Kidney glomerular epithelial cell (primary cell): ENCODE measurements at regions not wholly inside any gene's neighbourhood (a gene's known extent, or its start where the extent isn't known, plus 50 kb on each side); places are given as distances from the start of the nearest gene placed in this dataset.
A peak's percentile ranks its signal among the peaks of the same experiment; 100 is the strongest.

ENCODE experiments used
- DNase-seq: peaks from one replicate; lab custom pipeline; 2025; lab: John Stamatoyannopoulos, UW

DNA sequence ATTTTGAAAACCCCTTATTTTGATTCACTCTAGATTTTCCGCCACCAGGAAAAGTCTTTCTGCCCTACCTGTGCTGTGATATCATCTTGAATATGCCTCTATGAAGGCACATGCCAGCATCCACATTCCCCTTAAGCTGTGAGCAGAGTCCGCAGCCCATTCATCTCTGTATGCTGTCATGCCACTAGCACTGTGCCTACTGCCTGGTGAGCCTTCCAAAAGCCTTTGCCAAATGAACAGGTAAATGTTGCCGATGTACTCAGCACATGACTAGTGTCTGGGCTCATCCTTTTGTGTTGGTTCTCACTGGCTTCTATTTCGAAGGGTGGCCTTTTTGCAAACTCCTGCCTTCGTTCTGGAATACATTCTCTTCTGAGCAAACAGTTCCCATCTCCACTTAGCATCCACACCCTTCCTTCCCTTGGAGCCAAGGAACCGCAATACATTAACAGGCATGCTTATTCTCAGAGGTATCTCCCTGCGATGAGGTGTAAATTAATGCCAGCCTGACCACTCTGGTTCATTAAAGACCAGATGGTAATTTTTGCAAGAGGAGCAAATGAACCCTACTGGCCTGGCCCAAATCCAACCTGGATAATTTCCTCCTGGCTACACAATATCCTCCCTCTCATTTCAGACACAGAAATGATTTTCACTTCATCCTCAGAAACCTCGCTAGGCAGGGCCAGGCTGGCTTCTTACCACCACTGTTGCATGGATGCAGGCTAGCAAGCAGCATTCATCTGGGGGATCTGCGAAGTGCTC is 339.7 kb upstream of the NFE2L3 start:
- no peak for DNase-seq

DNA sequence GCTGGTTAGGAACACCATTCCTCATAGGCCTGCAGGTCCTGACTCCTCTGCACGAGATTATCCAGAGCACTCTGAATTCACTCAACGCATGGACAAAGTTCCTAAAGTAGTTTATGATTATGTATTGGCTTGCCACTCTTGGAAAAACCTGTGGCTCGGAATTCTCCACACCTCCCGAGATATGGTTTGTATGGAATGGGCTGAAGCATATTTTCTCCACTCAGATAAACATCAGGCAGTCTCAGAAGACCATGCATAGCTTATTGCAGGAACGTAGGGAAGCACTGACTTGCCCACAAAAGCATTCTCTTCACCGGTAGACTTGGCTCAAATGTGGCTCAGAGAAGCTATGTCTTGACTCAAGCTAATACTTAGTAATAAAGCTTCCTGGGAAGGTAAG is 338.6 kb upstream of the NFE2L3 start:
- DNase-seq = no peak

DNA sequence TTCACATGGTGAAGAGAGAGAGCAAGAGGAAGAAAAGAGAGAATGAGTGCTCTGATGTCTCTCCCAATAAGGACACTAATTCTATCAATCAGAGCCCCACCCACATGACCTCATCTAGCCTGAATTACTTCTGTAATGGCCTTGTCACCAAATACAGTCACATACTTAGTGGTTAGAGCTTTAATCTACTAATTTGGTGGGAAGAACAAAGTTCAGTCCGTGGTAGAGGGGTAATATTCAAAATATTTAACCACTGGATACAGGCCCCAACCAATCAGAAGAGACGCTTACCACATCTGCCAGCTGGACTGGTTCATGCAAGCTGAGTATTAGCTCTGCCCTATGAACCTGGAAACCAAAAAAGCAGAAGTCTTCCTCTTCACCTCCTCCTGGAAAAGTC is 336.3 kb upstream of the NFE2L3 start:
- DNase-seq = no peak

DNA sequence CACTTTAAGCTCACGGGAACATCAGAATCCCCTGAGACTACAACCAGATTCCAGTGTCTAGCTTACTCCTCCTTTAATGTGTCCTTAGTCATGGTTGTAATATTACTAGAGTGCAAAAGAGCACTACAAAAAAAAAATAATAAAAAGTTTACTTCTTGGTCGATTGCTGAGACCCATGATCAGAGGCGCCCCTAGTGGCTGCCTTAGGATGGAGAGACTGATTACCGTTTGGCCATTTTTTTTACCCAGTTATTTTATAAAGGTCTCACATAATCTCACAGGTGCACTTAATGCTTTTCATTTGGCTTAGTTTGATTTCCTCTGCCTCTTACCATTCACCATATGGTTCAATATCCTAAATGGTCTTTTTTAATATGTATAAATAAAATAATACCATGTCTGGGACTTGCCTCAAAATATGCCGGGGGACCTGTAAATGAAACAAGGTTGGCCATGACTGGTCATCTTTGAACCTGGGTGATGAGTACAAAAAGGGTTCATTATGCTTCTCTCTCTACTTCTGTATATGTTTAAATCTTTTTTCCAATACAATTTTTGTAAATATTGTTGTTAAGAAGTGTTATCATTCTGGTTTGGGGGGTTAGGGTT is 331.5 kb upstream of the NFE2L3 start:
- no peak for DNase-seq

DNA sequence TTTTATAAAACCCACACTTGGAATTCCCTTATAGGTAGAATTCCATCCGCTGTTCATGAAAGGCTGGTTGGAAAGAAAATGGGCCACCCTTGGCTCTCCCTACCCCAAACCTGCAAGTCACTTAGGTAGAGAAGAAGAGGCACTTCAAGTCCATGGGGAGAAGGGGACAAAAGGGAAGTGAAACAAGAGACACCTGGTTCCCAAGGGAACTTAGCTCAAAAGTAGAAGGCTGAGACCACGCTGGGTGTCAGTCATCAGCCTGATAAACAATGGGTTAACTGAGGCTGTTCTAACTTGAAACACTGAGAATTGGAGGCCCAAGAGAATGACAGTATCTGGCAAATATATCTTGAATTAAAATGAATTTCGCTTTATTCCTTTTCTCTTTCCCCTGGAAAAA is 330.8 kb upstream of the NFE2L3 start:
- no peak for DNase-seq

GRCh38 chr7:25822823-25823222 is 329.2 kb upstream of the NFE2L3 start:
- no peak for DNase-seq

GRCh38 chr7:25823571-25823970 is 328.4 kb upstream of the NFE2L3 start:
- DNase-seq = no peak

- no peak for DNase-seq
Observed at GRCh38 chr7:25828468-25828867, 323.5 kb upstream of the NFE2L3 start.

DNA sequence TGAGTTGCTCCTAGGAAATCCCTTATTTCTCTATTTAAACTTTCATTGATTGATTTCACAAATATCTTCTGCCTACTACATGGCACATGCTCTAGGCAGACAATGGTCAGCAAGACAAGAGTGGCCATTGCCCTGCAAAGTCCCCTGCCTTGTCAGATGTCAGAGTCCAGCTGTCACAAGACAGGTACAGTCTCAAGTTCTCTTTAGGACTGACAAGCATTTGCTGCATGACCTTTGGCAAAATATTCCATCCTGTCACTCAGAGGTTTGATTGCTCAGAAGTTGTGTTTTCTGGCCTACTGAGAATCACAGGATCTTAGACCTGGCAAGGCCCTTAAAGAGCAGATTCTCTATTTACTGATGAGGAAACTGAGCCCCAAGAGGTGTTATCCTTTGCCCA is 322.3 kb upstream of the NFE2L3 start:
- no peak for DNase-seq

GRCh38 chr7:25830215-25830614 is 321.8 kb upstream of the NFE2L3 start:
- no peak for DNase-seq

DNA sequence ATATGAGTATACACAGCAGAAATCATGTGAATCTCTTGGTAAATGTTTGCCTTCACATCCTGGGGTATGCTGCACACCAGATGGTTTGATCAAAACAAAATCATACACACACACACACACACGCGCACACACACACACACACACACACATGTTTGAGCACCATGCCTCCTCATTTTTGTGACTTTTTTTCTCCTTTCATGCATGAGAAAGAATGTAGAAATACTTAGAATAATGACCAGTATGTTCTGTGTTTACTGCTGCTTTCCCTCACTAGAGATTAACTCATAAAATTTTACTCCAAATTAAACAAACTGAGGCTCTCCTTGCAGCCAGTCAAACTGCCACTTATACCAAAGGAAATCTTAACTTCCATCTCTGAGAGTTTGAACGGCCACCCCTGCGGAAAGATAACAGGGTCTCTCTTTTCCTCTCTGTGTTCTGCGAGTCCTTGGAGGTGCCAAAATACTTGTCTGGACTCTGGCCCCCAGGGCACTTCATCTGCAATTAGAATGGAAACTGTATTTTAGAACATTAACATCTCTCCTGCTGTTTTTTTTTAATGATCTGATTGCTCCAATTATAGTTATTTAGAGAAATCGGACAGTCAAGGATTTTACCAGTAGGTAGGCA is 320.8 kb upstream of the NFE2L3 start:
- DNase-seq = no peak

GRCh38 chr7:25831831-25832411 is 320.1 kb upstream of the NFE2L3 start:
- peak; percentile 37 for DNase-seq

DNA sequence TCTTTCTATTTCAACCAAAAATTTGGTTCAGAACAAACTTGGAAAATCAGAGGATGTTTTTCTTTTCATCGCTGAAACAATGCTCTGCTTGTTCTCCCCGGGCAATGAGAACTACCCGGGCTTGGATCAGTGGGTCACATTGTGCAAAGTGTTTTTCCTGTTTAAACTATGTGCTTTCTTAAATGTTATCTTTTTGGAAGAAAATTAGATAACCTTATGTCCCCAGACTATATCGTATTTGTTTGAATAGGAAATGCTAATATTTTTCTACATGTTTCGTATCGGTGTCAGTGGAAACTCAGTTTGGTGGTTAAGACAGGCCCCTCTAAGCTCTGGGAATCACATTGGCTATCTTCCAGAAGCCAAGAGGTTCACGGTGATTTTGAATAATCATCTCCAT is 319.5 kb upstream of the NFE2L3 start:
- DNase-seq = no peak

DNA sequence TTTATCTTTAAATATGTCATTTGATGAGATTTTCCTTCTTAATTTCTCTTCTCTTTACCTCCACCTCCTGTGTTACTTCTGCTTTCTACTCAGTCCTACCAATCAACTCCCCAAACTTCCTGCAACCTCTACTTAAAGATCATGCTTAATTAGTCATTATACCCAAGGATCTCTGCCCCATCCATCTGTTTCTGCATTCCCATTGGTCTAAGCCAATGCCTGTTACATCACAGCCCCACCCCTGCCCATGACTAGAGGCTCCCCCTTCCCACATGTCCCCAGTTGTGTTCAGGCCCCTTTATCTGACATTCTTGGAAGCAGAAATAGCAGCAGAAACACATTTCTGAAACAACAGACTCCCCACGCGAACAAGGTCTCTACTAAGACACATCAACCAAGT is 319.1 kb upstream of the NFE2L3 start:
- no peak for DNase-seq

- no peak for DNase-seq
Observed at GRCh38 chr7:25834050-25834449, 317.9 kb upstream of the NFE2L3 start.

DNA sequence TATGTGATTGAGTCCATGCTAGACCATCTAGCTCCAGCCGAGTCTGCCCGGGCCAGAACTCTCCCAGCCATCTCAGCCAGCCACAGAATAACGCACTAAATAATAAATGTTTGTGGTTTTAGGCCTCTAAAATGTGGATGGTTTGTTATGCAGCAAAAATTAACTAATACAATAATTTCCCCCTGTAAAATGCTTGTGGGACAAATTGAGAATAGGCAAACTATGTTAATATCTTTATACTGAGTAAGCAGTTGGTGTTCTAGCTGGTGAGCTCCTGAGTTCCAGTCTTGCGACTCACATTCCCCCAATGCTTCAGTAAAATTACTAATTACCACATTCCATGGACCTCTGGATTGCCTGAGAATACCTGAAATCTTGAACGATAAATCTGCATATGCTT is 316.8 kb upstream of the NFE2L3 start:
- DNase-seq = peak; percentile 92

DNA sequence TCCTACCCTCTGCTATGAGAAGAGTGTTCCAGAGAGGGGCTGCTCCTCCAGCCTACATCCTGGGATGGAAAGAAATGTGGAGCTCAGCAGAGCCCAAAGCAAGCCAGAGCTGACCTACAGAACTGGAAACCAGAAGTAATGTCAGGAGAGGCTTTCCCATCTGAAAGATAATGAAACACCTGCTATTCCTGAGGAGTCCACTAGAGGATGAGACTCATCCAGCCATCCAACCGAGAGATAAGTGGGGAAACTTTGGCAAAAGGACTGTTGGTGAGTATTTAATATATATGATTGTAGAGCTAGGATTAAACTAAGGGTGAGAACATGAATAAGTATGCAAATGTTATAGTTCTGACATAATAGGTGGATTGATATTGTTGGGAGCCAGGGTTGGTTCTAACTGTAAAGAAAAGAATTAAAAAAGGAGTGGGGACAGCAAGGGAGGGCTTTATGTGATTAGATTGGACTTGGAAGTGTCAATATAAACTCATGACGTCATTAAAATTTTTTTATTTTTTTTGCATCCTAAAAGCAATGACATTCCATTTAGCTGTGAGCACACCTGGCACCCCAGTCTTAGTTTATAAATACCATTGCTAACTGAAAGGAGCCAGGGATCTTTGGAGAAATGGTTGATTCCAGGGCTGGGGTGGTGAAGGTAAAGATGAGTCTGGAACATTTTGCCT is 312.8 kb upstream of the NFE2L3 start:
- no peak for DNase-seq

DNA sequence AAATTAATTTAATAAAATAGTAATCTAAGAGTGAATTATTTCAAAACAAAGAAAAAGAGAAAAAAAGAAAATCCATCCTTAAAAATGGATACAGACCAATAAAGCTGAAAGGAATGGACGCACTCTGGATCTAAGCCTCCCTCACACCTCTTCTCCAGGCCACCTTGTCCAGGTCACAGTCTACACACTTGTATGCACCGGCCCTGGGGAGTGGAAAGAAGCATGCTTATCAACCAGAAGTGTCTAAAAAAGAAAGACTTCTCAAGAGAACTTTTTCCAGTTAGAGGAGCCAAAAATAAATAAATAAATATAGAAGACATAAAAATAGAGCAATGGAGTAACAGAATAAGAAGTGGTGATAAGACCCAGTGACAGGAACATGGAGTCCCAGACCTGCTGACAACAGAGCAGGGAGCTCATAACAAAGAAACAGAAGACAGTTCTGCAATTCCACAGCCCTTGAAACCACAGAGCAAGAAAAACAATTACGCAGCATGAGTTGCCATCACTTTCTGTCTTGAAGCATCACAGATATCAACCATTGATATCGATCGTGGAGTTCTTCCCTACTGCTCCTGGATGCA is 311.7 kb upstream of the NFE2L3 start:
- no peak for DNase-seq

- no peak for DNase-seq
Observed at GRCh38 chr7:25841575-25841974, 310.4 kb upstream of the NFE2L3 start.

- DNase-seq = no peak
Observed at GRCh38 chr7:25842201-25842733, 309.7 kb upstream of the NFE2L3 start.

DNA sequence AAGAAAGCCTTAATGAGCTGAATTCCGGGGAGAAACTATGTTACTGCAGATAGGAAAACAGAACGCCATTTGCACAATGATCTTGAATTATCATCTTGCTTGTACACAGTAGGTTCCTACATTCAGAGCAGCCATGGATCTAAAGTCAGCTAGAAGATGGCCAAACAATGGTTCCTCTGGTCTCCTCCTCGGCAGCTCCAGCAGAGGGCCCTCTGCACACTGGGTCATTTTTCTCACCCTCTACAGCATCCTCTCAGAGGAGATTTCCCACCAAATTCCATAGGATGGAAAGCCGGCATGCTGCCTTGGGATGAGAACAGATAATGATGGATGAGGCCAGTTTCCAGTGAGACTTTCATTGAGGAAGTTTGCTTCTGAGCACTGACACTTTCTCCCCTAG is 308.5 kb upstream of the NFE2L3 start:
- no peak for DNase-seq
